ENCODE measurements at regions not wholly inside any gene's neighbourhood (a gene's known extent, or its start where the extent isn't known, plus 50 kb on each side); places are given as distances from the start of the nearest gene placed in this dataset.

- H3K27me3 ChIP-seq (ENCODE audit: low read depth): no peaks in the 10 kb centered on the region
- DNase-seq: no peak
- no peaks in the 10 kb centered on the region for H3K9me3 ChIP-seq (replicated peaks)
- no peak overlapping the region for H3K4me3 ChIP-seq
- intact Hi-C loops (cut with micrococcal nuclease): no loop called here
- H3K4me1 ChIP-seq: peaks cover 6% of the 10 kb centered on the region
- no peak overlapping the region for H3K27ac ChIP-seq (replicated peaks)
- no peaks in the 10 kb centered on the region for H3K36me3 ChIP-seq
- TF ChIP-seq CTCF (IDR thresholded peaks at IDR 0.05; ENCODE audit: borderline replicate concordance): no peak
These were observed 684.4 kb downstream of the ZEB2 start for GRCh38 chr2:143835481-143835880.

GRCh38 chr2:143833015-143833660 lies 686.8 kb downstream of the ZEB2 start:
- H3K4me3 ChIP-seq: no peak overlapping the region
- DNase-seq: no peak
- no peak overlapping the region for H3K27ac ChIP-seq (replicated peaks)
- H3K36me3 ChIP-seq: no peaks in the 10 kb centered on the region
- H3K27me3 ChIP-seq (ENCODE audit: low read depth): no peaks in the 10 kb centered on the region
- no peaks in the 10 kb centered on the region for H3K4me1 ChIP-seq
- intact Hi-C loops (cut with micrococcal nuclease): no loop called here
- TF ChIP-seq CTCF (IDR thresholded peaks at IDR 0.05; ENCODE audit: borderline replicate concordance): no peak
- H3K9me3 ChIP-seq (replicated peaks): no peaks in the 10 kb centered on the region

GRCh38 chr2:143830476-143830875 lies 689.4 kb downstream of the ZEB2 start:
- Histone ChIP-seq H3K4me3 (no peak overlapping the region), H3K27ac (replicated peaks) (no peak overlapping the region), H3K9me3 (replicated peaks) (no peaks in the 10 kb centered on the region), H3K27me3 (ENCODE audit: low read depth) (no peaks in the 10 kb centered on the region), H3K4me1 (no peaks in the 10 kb centered on the region), H3K36me3 (no peaks in the 10 kb centered on the region)
- intact Hi-C loops (cut with micrococcal nuclease): no loop called here
- no peak for TF ChIP-seq CTCF (IDR thresholded peaks at IDR 0.05; ENCODE audit: borderline replicate concordance)
- DNase-seq: no peak

- Histone ChIP-seq H3K27ac (replicated peaks) (no peak overlapping the region), H3K9me3 (replicated peaks) (no peaks in the 10 kb centered on the region), H3K4me1 (peaks cover under 1% of the 10 kb centered on the region), H3K4me3 (no peak overlapping the region), H3K36me3 (no peaks in the 10 kb centered on the region), H3K27me3 (ENCODE audit: low read depth) (no peaks in the 10 kb centered on the region)
- TF ChIP-seq CTCF (IDR thresholded peaks at IDR 0.05; ENCODE audit: borderline replicate concordance): no peak
- DNase-seq: no peak
- intact Hi-C loops (cut with micrococcal nuclease): no loop called here
These were observed 691.0 kb downstream of the ZEB2 start for GRCh38 chr2:143828763-143829537.

- Histone ChIP-seq H3K27ac (replicated peaks) (no peak overlapping the region), H3K27me3 (ENCODE audit: low read depth) (no peaks in the 10 kb centered on the region), H3K4me3 (no peak overlapping the region), H3K36me3 (no peaks in the 10 kb centered on the region), H3K4me1 (peaks cover 5% of the 10 kb centered on the region), H3K9me3 (replicated peaks) (no peaks in the 10 kb centered on the region)
- intact Hi-C loops (cut with micrococcal nuclease): no loop called here
- no peak for DNase-seq
- no peak for TF ChIP-seq CTCF (IDR thresholded peaks at IDR 0.05; ENCODE audit: borderline replicate concordance)
These were observed 695.1 kb downstream of the ZEB2 start for GRCh38 chr2:143824791-143825190.
